ENCODE measurements at regions not wholly inside any gene's neighbourhood (a gene's known extent, or its start where the extent isn't known, plus 50 kb on each side); places are given as distances from the start of the nearest gene placed in this dataset.
A peak's percentile ranks its signal among the peaks of the same experiment; 100 is the strongest.

- no peak for TF ChIP-seq U2AF1 (optimal IDR thresholded peaks at IDR 0.05; ENCODE audit: low read depth, low read length)
- TF ChIP-seq EP300 (IDR thresholded peaks at IDR 0.05; ENCODE audit: low read length) = peak; percentile 85
- TF ChIP-seq EWSR1 (IDR thresholded peaks at IDR 0.05; ENCODE audit: borderline replicate concordance, low read depth, partially characterized antibody) = no peak
- TF ChIP-seq NFIX (CRISPR knock-in tag; IDR thresholded peaks at IDR 0.05; ENCODE audit: low read depth) = peak; percentile 64
- peak in 1 of 2 experiments; percentile 97; a peak in 2 of 4 replicates for TF ChIP-seq TEAD1 (CRISPR knock-in tag; IDR thresholded peaks at IDR 0.05)
- TF ChIP-seq KAT2B (IDR thresholded peaks at IDR 0.05; ENCODE audit: low read depth, low read length) = no peak
- peak; percentile 97 for TF ChIP-seq TCF15 (CRISPR knock-in tag; IDR thresholded peaks at IDR 0.05)
- peak; percentile 47; the same call in 1 of the 2 replicates for TF ChIP-seq KDM2B (CRISPR knock-in tag; IDR thresholded peaks at IDR 0.05)
- TF ChIP-seq E2F1 (CRISPR knock-in tag; IDR thresholded peaks at IDR 0.05) = no peak
- no peak for TF ChIP-seq ZFX (CRISPR knock-in tag; IDR thresholded peaks at IDR 0.05)
- no peak for TF ChIP-seq MAFF (IDR thresholded peaks at IDR 0.05; ENCODE audit: low read length)
- no peak for TF ChIP-seq FOXM1 (IDR thresholded peaks at IDR 0.05; ENCODE audit: low read depth)
- TF ChIP-seq FOXM1 (CRISPR knock-in tag; IDR thresholded peaks at IDR 0.05; ENCODE audit: low read depth) = no peak
- TF ChIP-seq DACH1 (IDR thresholded peaks at IDR 0.05; ENCODE audit: partially characterized antibody) = no peak
- peak; percentile 94 for TF ChIP-seq ZNF354B (CRISPR knock-in tag; IDR thresholded peaks at IDR 0.05)
- no peak for TF ChIP-seq ATF2 (CRISPR knock-in tag; IDR thresholded peaks at IDR 0.05)
- peak; percentile 79 for TF ChIP-seq ZNF707 (CRISPR knock-in tag; conservative IDR thresholded peaks at IDR 0.05)
- TF ChIP-seq CTBP1 (IDR thresholded peaks at IDR 0.05; ENCODE audit: borderline replicate concordance) = peak; percentile 75; the same call in 1 of the 2 replicates
- TF ChIP-seq YY1 (IDR thresholded peaks at IDR 0.05; ENCODE audit: borderline replicate concordance in 1 of 3, control insufficient read depth in 1 of 3, extremely low read depth in 1 of 3, insufficient read depth in 3 of 3, insufficient read length in 1 of 3, insufficient replicate concordance in 2 of 3, low read depth in 1 of 3, low read length in 2 of 3) = peak in 2 of 3 experiments; percentile 11 to 75
- no peak for TF ChIP-seq HDGF (IDR thresholded peaks at IDR 0.05)
- peak; percentile 97 for TF ChIP-seq ZNF449 (CRISPR knock-in tag; IDR thresholded peaks at IDR 0.05)
- peak; percentile 86; the same call in 1 of the 2 replicates for TF ChIP-seq CAMTA2 (CRISPR knock-in tag; conservative IDR thresholded peaks at IDR 0.05)
- peak; percentile 56; the same call in 1 of the 2 replicates for TF ChIP-seq GATAD2A (IDR thresholded peaks at IDR 0.05)
- TF ChIP-seq ZNF347 (CRISPR knock-in tag; IDR thresholded peaks at IDR 0.05; ENCODE audit: low read depth) = no peak
These were observed 105.8 kb upstream of the KLF6 start (continued) for GRCh38 chr10:3890602-3891352.

Measured in K562 (cell line).